ENCODE measurements at regions not wholly inside any gene's neighbourhood (a gene's known extent, or its start where the extent isn't known, plus 50 kb on each side); places are given as distances from the start of the nearest gene placed in this dataset.

DNA sequence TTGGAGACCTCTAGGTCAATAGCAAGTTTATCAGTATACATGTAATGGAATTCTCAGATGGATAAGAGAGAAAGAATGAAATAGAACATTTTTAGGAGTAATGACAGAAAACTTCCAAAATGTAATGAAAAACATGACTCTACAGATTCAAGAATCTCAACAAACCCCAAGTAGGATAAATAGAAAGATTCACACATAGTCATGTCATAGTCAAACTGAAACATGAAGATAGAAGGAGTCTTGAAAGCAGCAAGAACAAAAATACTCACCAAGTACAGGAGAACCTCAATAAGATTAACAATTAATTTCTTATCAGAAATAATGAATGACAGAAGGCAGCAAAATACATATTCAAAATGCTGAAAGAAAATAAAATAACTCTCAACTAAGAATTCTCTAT lies 164.5 kb downstream of the SPATA31D1 start:
- DNase-seq (ENCODE audit: low read depth, low spot score), result no peak

DNA sequence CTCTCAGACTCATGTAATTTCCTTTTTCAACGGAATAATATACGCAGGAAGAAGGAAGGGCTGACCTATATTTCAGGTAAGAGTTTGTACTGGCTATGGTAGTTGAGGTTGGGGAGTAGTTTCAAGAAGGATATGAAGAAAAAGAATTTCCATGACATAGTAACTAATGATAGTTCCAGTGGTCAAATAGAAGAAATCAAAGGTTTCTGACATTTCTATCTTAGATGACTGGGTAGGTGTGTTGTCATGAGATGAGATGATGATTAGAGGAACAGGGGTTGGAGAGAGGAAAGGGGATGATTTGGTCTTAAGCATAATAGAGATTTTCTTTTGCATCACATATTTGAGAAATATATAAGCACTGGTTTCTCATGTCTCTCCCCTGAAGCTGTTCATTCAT lies 166.0 kb downstream of the SPATA31D1 start:
- no peak for DNase-seq (ENCODE audit: low read depth, low spot score)

DNA sequence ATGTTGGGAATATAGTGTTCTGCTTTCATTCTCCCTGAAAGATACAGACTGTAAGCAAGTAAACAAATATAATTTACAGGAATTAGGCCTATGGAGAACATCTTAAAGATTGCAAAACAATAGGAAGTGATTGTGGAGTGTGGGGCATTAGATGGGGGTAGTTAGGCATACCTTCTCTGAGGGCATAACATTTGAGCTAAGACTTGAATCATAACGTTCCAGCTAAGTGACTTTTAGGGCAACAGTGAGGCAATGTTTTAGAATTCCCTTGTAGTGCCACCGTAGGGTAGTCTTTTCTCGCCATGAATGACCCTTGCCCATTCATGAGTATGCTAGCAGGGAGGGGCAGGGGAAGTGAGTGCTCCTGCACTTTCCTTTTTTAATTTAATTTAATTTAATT lies 173.3 kb downstream of the SPATA31D1 start:
- DNase-seq (ENCODE audit: low read depth, low spot score), result no peak

DNA sequence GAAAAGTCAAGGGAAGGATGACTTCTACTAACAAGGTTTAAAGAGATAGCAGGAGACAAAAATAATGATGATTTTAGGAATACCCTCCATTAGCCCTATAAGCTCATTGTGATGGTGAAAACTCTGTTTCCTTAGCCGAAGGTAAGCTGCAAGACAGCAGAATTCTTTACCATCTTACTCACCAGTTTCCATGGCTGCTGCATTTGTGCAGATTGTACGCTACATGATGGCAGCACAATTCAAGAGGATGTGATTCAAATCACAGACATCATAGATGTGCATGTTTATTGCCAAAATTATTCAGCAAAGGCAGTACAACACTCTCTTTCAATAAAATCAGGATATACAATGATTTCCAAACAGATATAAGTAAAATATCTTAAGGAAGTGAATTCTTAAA lies 175.6 kb downstream of the SPATA31D1 start:
- no peak for DNase-seq (ENCODE audit: low read depth, low spot score)

DNA sequence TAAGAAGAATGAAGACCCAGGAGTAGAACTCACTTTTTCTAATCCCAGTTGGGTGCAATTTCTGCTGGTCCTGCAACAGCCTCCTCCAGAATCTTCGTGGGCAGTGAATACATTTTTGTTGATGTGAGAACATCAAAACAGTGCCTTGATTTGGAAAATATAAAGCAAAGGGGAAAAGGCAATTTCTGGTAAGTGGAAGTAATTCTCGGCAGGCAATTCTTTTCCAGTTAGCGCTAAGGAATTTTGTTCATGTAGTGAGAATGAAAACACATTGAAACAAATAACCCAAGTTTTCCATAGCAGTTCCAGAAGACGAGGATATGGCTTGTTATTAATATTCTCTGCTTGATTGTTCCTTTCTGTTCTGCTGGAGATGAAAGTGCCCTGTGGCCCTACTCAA lies 178.7 kb downstream of the SPATA31D1 start:
- no peak for DNase-seq (ENCODE audit: low read depth, low spot score)

DNA sequence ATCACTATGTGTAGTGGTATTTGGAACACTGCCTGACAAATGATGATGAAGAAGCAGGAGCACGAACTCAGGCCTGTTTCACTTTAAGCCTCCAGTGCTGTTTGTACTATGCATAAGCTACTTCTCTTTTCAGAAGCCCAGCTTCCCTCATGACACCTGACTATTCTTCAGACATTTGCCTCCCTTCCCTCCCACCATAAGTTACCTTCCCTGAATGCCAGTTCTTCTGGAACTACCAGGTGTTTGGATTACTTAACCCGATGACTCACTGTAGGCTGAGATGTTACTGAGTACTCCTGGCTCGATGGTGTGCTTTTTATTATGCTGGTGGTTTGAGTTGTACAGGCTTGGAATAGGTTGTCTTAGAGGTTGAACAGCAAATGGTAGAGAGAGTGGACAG lies 180.0 kb downstream of the SPATA31D1 start:
- DNase-seq (ENCODE audit: low read depth, low spot score), result no peak

DNA sequence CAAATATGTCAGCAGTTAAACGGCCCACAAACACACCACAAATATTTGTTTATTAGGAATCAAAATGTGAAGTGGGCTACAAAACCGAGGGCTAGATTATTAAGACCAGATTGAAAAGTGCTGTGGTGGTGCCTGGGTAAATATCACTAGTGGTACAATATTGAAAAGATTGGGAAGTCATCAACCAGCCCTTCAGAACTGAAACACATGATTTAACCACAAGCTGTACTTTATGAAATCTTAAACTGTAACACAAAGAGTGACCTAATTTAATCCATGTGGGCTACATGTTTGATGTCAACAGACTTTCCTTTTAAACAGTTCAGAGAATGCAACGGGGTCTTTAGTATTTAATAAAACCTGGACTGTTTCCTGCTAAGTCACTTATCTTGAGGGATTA lies 182.3 kb downstream of the SPATA31D1 start:
- DNase-seq (ENCODE audit: low read depth, low spot score), result no peak

DNA sequence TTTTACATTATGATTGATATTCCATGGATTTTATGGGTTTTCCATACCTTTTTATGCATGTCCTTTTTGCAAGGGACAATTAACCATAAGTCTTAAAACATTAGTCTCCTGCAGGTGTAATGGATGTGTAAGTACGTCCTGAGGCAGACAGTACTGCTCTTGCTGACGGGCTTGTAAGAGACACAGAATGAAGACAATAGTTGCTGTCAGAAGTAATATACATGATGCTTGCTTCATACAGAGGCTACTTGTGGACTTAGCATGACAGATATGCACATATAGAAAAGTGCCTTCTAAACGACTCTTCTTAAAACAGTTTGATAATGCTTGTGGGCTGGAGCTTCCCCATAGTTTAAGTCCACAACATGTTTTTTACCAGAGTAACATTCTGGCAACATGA lies 182.7 kb downstream of the SPATA31D1 start:
- no peak for DNase-seq (ENCODE audit: low read depth, low spot score)

DNA sequence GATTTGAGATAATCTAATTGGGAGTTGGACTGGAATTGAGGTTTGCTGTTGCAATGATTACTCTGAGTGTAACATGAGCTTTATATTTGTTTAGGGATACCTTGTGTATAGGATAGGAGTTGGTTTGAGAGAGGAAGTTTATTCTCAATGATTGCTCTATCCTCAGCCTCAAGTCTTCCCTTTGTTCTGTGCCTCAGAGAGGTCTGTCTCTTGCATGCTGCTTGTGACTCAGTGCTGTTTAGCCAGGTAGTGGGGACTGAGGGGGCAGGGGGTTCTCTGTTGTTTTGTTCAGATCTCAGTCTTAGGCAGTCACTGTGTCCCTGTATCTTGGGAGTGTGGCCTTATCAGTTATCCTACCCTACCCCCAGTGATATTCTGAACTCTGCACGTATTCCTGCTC lies 192.1 kb downstream of the SPATA31D1 start:
- no peak for DNase-seq (ENCODE audit: low read depth, low spot score)

DNA sequence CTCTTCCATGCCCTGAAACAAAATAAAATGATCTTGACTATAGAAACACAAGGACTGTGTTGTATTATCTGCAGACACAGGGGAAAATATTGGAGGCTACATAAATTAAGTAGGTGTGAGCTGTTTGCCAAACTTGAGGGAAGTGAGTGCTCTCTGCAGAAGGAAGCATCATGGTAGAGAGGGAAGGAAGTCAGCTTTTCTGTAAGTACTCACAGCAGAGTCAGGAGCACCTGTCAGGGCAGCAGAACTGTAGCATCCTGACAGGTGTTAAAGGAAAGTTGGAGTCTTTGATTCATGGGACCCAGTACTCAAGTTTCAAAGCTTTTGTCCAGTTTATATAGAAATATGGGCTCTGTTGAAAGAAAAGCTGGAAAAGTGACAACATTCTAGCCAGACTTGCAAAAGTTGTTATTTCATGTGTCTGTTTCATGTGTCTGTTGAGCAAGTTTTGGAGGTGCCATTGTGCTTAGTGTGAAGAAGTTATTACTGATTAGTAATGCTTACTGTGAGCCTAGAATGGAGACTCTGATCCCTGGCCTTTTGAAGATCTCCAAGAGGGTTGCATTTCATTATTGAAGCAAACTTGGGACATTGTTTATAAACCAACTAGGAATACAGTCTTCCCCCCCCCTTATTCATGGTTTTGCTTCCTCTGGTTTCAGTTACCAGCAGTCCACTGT lies 194.7 kb downstream of the SPATA31D1 start:
- DNase-seq (ENCODE audit: low read depth, low spot score), result no peak

DNA sequence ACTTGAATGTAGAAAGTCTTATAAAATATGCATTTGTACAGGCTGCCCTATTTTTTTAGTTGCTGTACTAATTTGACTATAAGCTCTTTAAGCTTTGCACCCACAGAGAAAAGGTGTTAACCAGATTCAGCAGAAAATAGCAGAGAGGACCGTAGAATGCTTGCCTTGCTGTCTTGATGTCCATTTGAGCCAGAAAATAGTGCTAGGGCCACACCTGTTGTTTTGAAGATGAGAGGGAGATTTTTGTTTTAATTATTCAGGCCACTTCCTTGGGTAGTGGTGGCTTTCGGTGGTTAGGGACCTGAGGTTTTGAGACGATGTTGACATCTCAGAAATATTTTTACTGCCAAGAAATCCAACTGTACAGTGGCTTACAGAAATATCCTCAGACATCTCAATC lies 196.0 kb downstream of the SPATA31D1 start:
- DNase-seq (ENCODE audit: low read depth, low spot score), result no peak

DNA sequence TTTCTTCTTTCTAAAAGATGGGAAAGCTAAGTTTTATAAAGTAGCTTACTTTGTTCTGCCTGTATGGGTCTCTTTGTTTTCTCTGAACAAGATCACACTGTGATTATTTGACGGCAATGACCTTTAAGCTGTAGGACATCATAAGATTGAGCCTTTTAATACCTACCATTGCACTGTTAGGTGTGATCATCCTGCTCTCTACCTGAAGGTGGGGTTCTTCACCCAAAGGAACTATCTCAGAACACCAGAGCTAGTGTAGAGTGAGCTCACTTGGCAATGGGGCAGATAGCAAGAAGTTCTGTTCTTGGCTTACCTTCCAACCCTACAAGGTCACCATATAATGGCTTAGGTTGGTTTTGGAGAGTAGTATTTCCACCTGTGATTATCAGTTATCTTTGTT lies 200.2 kb downstream of the SPATA31D1 start:
- DNase-seq (ENCODE audit: low read depth, low spot score), result no peak

DNA sequence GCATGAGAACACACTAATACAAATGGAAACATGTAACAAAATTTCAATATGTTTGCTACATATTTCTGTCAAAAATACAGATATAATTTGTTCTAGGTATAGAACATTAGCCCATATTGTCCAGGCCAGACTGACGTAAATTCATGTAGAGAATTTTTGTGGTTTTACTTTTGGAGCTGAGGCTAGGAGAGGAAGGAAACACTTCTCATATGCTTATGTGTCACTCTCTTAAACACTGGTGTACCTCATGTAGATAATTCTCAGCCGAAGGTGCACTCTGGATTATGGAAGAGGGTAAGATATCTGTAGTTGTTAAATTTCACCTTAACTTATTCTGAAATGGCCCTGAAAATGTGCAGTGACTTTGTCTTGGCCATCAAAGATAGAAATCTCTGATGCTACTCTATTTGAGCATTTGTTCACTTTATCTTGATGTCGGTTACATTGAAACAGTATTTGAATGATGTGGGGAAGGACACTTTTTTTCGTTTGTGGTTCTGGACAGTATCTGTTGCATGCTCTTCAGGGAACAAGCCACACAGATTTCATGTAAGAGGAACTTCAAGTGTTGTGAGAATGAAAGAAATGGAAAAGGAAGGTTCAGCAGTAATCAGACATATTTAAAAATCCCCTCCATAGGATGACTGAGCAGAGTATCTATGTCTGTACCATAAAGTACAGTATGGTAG lies 202.7 kb downstream of the SPATA31D1 start:
- no peak for DNase-seq (ENCODE audit: low read depth, low spot score)

DNA sequence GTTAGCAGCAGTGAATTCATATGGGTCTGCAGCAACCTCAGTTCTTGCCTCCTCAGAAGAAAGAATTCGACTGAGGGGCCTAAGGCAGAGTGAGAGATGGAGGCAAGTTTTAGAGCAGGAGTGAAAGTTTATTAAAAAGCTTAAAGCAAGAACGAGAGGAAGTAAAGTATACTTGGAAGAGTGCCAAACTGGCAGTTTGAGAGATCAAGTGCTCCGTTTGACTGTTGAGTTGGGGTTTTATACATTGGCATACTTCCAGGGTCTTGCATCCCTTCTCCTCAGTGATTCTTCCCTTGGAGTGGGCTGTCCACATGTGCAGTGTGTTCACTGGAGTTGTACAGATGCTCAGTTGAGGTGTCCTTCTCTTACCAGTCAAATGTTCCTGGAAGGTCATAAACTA lies 203.6 kb downstream of the SPATA31D1 start:
- no peak for DNase-seq (ENCODE audit: low read depth, low spot score)

DNA sequence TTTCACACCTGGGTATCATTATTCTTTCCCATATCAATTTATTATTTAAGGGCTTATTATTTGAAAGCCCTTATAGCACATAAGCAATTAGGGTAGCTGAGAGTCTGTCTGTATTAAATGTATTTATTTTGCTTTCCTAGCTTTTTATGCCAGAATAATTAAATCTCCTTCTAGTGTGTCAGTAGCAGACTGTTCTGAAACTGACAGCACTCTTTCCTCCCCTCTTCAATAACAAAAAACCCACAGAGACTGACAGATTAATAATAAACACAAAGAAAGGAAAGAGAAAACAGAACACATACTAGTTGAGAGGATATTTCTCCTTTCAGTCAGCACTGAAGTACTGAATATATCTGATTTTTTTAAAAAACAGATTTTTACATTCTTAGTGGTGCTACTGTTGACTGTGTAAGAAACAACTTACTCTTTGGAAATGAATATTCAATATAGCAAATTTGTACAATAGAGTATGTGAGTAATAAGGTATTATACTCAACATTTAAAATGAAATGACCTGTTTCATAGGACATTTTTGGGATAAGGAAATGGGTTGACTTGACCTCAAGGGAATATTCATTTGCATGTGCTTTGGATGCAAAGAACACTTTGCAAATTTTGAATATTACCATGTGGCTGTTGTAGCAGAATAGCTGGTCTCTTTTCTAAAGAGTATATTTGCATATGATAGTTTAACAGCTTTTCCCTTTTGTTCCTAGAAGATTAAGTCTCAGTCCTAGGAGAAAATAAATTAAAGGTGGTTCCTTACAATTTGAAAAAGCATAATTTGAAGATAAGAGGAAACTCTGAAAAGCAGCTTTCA lies 208.3 kb downstream of the SPATA31D1 start:
- DNase-seq (ENCODE audit: low read depth, low spot score), result no peak

DNA sequence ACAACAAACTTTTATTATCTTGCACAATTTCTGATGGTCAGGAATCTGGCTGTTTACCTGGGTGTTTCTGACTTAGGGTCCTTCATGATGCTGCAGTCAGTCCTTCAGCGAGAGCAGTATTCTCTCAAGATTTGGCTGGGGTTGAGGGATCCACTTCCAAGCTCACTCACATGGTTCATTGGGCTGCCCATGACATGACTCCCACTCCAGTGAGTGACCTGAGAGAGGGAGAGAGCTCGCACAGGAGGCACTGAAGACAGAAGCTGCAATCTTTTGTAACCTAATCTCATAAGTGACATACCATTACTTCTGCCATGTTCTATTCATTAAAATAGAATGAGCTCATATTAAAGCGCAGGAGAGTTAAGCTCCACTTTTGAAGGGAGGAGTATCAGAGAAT lies 212.6 kb downstream of the SPATA31D1 start:
- no peak for DNase-seq (ENCODE audit: low read depth, low spot score)

DNA sequence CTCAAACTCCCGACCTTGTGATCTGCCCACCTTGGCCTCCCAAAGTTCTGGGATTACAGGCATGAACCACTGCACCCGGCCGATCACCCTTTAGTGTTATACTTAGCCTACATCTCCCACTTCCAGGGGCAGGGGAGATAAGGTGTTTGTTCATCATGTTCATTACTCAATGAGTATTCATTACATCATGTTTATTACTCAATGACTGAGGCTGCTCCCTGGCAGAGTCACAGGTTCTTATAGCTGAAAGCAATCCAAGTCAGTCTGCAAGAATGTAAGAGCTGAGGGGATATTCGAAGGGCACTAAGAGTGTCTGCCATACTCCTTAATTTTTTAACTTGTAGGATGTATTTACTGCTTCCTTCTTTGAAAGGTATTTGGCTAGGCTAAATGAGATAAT lies 214.2 kb downstream of the SPATA31D1 start:
- DNase-seq (ENCODE audit: low read depth, low spot score), result no peak

DNA sequence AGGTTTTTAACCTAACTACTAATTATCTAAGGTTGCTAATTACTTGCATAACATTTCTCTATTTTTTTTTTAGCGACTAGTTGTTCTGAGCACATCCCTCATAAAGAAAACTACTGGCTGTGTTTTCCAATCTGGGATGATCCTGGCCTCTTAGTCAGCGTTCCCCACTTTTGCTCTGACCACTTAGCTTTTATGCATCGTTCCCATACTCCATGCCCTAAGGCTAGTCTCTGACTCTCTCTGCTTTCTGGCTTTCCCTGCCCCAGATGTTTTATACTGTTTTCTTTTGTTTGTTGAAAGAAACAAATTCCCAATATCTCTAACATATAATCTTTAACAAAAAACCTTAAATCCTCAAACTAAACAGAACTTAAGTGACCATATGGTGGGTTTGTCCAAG lies 217.9 kb downstream of the SPATA31D1 start:
- DNase-seq (ENCODE audit: low read depth, low spot score), result no peak

DNA sequence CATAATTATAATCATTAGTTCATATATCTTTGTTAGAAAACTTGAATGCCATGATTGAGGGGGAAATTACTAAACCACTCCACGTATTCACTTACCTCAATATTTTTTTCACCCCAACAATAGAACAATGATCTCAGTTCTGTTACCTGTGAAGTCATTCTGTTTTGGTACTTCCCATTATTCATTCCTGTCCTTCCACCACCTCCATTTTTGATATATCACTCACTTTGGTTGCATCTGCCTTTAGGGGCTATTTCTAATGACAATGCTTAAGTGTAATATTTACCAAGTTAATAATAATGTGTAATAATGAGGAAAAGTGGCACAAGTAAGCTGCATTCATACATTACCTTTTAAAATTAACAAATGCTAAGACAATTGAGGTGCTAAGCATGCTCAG lies 218.4 kb downstream of the SPATA31D1 start:
- DNase-seq (ENCODE audit: low read depth, low spot score), result no peak

DNA sequence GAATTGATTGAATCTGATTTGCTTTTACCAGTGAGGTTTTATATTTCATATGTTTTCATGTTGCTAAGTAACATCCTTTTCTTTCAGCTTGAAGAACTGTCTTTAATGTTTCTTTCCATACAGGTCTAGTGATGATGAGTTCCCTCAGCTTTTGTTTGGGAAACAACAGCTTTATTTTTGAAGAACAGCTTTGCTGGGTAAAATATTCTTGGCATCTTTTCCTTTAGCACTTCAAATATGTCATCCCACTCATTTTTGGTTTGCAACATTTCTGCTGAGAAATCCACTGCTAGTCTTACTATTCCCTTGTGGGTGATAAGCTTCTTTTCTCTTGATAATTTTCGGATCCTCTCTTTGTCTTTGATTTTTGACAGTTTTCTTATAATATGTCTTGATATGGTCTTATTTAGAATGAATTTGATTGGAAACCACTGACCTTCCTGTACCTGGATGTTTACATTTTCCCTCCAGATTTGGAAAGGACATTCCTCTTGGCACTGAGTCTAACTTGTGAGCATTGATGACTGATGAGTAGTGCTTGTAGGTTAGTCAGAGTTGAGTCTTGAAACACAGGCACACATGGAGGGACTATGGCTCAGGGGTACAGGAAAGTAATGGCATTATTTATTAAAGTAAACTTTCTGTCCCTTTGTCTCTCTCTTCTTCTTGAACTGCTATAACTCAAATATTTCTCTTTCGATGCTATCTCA lies 220.3 kb downstream of the SPATA31D1 start:
- no peak for DNase-seq (ENCODE audit: low read depth, low spot score)

DNA sequence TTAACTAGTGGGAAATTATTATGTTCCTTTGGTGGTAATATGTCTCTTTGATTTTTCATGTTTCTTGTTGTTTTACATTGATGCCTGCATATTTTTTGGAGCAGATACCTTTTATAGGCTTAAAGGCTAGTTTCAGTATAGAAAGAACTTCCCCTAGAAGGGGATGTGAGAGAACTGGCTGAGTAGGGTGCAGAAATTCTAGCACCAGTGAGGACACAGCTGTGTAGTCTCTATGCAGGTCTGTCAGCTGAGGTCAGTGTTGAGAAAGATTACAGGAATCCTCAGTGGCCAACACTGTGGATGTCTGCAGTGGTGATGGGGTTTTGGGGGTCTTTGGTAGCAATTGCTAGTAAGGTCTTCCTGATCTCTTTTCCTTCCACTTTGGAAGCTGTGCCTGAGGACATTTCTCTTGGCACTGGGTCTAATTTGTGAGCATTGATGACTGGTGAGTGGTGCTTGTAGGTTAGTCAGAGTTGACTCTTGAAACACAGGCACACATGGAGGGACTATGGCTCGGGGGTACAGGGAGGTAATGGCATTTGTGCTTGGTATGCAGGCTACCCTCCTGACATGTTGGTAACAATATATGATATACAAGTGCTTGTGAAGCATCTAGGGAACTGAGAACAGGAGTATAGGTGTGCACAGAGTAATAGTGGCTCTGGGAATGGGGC lies 221.4 kb downstream of the SPATA31D1 start:
- no peak for DNase-seq (ENCODE audit: low read depth, low spot score)

DNA sequence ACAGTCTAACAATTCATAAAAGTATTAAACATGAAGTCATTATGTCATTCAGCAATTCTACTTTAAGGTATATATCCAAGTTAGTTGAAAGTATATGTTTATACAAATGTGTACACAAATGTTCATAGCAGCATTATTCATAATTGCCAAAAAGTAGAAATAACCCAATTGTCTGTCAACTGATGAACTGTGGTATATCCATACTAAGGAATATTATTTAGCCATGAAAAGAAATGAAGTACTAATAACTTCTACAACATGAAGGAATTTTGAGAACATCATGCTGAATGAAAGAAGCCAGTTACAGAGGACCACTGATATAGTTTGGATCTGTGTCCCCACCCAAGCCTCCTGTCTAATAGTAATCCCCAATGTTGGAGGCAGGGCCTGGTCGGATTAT lies 224.3 kb downstream of the SPATA31D1 start:
- no peak for DNase-seq (ENCODE audit: low read depth, low spot score)

All from iPS DF 19.7 (cell line).